HG02588 (cell line): ENCODE measurements at regions not wholly inside any gene's neighbourhood (a gene's known extent, or its start where the extent isn't known, plus 50 kb on each side); places are given as distances from the start of the nearest gene placed in this dataset.
"Not testable (repeated sequence)": the region's sequence is repeated elsewhere in the genome, so short reads cannot be mapped to it uniquely, and the experiment has no call there.

ENCODE experiments used
- ATAC-seq: cut with Tn5 transposase; IDR thresholded peaks from one replicate; pipeline ENCODE4 v1.9.1; 2021; ENCODE audit warnings: mild to moderate bottlenecking, moderate library complexity; ENCODE audit not compliant: unreplicated experiment

GRCh38 chr21:10426812-10427211 is 94.6 kb upstream of the TPTE start:
- not testable (repeated sequence) for ATAC-seq

- not testable (repeated sequence) for ATAC-seq
These were observed 94.1 kb upstream of the TPTE start for GRCh38 chr21:10427277-10427676.

- ATAC-seq, result not testable (repeated sequence)
These were observed 92.3 kb upstream of the TPTE start for GRCh38 chr21:10428981-10429534.

- no peak for ATAC-seq
These were observed 91.4 kb upstream of the TPTE start for GRCh38 chr21:10430005-10430404.

- ATAC-seq, result not testable (repeated sequence)
These were observed 89.4 kb upstream of the TPTE start for GRCh38 chr21:10431995-10432394.

GRCh38 chr21:10432456-10432855 is 88.9 kb upstream of the TPTE start:
- not testable (repeated sequence) for ATAC-seq

GRCh38 chr21:10437977-10438376 is 83.4 kb upstream of the TPTE start:
- not testable (repeated sequence) for ATAC-seq

GRCh38 chr21:10440639-10441038 is 80.7 kb upstream of the TPTE start:
- not testable (repeated sequence) for ATAC-seq

- ATAC-seq, result not testable (repeated sequence)
These were observed 79.4 kb upstream of the TPTE start for GRCh38 chr21:10442018-10442417.

- ATAC-seq, result not testable (repeated sequence)
These were observed 75.7 kb upstream of the TPTE start for GRCh38 chr21:10445685-10446084.

GRCh38 chr21:10449451-10449850 is 71.9 kb upstream of the TPTE start:
- ATAC-seq, result not testable (repeated sequence)

GRCh38 chr21:10451274-10451673 is 70.1 kb upstream of the TPTE start:
- ATAC-seq, result not testable (repeated sequence)

- ATAC-seq, result not testable (repeated sequence)
These were observed 63.6 kb upstream of the TPTE start for GRCh38 chr21:10457765-10458164.

GRCh38 chr21:10460957-10461356 is 60.4 kb upstream of the TPTE start:
- not testable (repeated sequence) for ATAC-seq

GRCh38 chr21:10461445-10461844 is 59.9 kb upstream of the TPTE start:
- not testable (repeated sequence) for ATAC-seq

GRCh38 chr21:10463156-10463555 is 58.2 kb upstream of the TPTE start:
- ATAC-seq, result no peak

GRCh38 chr21:10464975-10465374 is 56.4 kb upstream of the TPTE start:
- no peak for ATAC-seq

GRCh38 chr21:10465524-10466110 is 55.8 kb upstream of the TPTE start:
- ATAC-seq, result not testable (repeated sequence)

- no peak for ATAC-seq
These were observed 55.2 kb upstream of the TPTE start for GRCh38 chr21:10466200-10466599.
